NCI-H748 treated with DMSO at 0.1 percent for 48 hours (cell line): ENCODE measurements at regions not wholly inside any gene's neighbourhood (a gene's known extent, or its start where the extent isn't known, plus 50 kb on each side); places are given as distances from the start of the nearest gene placed in this dataset.

Experiments used
- DNase-seq: peaks from one replicate; lab custom pipeline; 2025; lab: John Stamatoyannopoulos, UW

DNA sequence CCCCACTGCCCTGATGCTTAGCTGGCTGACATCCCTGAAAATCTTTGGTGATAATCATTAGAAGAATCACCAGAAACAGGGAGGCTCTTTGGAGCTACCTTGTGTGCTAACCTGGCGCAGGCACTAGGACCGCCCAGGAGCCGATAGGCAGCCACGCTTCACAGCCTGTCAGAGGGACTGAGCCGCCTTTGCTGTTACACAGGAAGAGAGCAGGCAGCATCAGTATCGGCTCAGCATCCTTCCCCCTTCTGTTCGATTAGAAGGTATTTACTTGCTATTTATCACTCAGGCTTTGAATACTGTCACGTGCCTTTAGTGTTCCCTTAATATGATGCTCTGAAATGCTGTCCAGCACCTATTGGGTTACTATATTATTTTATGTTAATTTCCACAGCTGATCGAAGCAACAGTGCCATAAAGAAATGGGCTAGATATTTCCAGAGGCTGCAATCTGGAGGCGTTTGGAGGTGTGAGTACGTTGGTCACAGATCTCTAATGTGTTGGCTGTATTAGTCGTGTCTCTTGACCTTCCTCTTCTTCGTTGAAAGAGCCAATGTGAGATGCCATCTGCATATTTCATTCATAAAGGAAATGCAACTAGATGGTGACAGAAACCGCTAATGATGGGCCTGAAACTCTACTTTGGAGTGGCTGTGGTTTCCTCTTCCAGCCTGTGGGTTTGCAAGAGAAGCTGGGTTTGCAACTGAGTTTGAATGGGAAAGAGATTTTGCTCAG is 110.4 kb upstream of the RAB27B start:
- no peak for DNase-seq

GRCh38 chr18:54718408-54718773 is 109.9 kb upstream of the RAB27B start:
- DNase-seq = no peak

DNA sequence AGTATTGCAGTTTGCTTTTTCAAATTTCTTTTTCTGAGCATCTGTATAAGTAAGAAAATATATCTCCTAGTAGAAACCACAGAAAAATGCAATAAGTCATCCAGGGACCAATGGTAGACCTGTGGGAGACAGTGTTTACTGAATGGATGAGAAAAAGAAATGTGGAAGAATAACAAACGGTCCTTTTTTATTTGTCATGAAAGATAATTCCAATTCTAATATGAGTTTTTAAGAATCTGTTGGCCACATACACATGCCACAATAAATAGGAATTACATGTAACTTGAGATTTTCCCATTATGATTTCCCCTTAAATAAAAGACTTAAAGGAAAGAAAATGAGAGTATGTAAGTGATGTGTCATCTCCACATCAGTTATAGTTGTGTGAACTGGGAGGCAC is 107.7 kb upstream of the RAB27B start:
- no peak for DNase-seq

DNA sequence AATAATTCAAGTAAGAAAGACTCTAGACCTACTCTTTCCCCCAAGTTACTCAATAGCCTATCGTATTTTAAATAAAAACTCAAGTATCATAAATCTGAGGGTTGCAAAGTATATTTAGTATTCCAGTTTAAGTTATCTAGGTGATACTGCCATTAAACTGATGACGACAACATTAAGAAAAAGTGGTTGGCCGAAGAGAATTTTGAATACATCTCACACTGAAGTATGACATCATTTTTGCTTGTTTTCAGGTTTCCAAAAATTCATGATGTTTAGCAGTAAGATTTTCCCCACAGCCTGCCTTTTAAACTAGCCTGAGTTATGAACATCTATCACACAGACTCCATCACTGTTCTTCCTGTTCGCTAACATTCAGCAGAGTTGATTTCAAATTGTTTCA is 102.1 kb upstream of the RAB27B start:
- DNase-seq = no peak

DNA sequence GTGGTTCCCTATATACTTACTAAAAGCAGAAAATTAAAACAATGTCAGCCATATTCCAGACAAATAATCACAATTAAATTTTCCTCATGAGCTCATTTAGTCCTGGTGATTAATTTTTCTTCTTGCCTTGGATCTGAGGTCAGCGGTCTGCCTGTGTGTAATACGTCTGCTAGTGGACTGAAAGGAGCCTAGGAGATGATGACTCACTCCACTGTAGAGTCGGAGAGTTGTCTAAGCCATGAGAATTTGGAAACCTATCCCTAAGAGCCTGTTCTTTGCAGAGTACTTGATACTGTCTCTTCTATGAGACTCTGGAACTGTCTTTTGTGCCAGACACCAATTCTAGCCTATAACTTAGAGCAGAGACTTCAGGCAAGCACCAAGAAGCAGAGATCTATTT is 94.2 kb upstream of the RAB27B start:
- DNase-seq = no peak

GRCh38 chr18:54736981-54737380 is 91.3 kb upstream of the RAB27B start:
- no peak for DNase-seq

DNA sequence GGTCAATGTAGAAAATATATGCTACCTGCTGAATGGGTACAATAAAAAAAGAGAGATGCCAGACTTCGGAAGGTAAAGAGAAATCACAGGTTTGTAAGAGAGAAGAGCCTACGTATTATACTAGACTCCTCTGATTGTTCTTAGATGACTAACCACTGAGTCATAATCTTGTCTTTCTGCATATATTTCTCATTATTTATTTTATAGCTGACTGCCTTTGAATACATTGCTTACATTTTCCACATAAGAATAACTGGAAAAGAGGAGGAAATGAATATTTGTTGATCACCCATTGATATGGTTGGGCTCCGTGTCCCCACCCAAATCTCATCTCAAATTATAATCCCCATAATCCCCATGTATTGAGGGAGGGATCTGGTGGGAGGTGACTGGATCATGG is 90.3 kb upstream of the RAB27B start:
- DNase-seq = no peak

- no peak for DNase-seq
Observed at GRCh38 chr18:54739476-54739875, 88.8 kb upstream of the RAB27B start.

- DNase-seq = no peak
Observed at GRCh38 chr18:54740136-54740846, 88.0 kb upstream of the RAB27B start.

DNA sequence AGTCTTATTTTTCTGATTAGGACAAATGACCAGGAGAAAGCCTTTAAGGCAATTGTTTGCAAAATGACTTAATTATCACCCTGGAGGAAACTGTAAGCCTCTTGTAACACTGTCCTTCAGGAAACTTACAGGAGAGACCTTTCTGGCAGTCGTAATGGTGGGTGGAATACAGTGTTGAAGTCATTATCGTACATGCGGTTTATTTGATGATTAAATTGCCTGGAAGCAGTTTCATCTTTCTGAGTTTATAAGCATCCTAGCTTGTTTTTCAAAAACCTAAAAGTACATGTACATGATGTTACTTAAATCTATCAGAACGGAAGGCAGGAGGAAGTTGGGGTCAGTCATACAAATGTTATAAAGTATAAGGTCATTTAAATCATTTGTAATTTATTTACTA is 86.2 kb upstream of the RAB27B start:
- no peak for DNase-seq

GRCh38 chr18:54742659-54743604 is 85.3 kb upstream of the RAB27B start:
- DNase-seq = no peak

DNA sequence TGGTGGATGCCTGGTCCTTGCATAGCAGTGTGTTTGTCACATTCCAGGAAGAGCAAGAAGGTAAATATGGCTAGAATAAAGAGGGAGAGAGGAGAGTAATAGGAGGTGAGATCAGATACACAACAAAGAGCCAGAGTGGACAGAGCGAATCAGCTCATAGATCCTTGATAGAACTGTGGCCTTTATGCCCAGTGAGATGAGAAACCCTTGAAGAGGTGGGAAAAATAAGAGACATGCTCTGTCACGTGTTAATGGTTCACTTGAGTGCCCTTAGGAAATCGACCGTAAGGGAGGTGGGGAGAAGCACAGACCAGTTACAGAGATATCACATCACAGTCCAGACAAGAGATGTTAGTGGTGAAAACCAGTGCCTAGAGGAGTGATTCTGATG is 84.7 kb upstream of the RAB27B start:
- DNase-seq = no peak

DNA sequence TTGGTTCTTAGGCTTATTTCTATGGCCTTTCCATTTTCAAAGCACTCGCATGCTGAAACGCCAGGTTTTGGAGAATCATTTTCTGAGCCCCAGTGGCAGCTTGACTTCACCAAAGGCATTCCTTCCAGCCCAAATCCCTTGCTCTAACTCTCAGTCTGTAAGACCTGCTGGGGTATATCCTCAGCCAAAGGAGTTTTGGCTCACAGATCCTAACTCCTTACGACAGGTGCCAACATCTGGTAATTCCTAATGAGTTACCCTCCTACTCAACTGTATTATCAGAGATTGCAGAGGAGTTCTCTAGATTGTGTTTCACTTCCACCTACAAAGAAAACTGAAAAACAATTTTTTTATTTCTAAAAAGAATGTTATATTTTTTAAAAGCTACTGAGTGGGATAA is 79.0 kb upstream of the RAB27B start:
- DNase-seq = no peak

DNA sequence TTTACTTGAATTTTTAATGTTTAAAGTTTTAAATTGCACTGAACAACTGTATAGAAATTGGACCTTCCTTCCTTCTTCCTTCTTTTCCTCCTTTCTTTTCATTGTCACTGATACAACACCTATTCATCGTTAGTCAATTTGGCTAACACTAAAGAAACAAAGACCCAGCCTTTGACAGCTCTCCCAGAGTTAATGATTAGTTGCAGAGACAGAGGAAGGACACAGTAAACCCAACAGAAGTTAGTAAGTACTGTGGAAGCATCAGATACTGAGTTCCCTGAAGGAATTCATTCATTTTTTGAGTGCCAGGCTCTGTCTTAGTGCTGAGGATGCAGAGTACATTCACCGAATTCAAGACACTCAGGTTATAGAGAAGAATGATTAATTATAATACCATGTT is 77.9 kb upstream of the RAB27B start:
- DNase-seq = no peak

GRCh38 chr18:54752185-54752584 is 76.1 kb upstream of the RAB27B start:
- DNase-seq = no peak

DNA sequence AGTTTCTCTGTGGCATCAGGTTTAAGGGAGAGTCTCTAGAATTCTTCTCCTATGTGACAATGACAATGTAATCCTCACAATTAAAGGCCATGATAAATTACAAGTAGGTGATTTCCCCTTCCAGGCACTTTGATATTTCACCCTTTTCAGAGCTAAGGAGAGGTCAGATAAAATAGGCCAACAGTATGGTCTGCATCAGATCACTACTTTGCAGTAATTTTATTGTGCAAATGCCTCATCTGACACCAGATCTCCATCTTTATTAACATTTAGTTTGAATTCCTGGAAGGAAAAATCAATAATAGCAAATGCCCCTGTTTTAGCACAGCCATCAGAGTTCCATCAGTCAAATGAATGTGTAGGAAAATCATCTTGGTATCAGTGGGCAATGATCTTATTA is 72.8 kb upstream of the RAB27B start:
- DNase-seq = no peak

GRCh38 chr18:54762386-54762785 is 65.9 kb upstream of the RAB27B start:
- DNase-seq = no peak

- no peak for DNase-seq
Observed at GRCh38 chr18:54764786-54765185, 63.5 kb upstream of the RAB27B start.

DNA sequence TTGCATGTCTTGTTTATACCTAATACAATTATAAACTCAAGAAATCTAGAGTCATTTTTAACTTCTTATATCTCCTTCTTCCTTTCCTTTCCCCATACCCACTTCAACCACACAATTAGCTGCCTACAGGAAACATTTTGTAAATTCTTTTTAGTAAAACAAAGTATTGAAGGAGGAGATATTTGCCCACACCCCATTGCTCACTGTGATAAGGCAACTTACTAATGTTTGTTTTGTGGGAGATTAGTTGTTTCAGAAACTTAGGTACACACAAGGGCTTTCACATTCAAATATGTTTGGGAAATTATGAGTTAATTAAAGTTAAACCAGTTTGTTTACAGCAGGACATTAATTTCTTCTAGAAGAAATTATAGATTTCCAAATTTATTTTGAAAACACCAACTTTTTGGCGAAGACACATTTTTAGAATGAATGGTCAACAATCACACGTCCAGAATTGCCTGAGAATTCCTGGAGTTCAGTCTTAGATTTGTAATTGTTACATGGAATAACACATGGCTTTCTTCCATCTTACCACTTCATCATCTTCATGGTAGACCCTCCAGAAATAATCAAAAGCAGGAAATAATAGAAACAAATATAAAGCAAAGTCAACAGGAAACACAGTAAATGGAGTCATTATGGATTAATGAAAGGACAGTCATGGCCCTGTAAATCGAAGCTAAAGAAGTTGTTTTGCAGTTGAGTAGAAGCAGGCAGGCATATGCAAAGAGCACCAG is 62.5 kb upstream of the RAB27B start:
- no peak for DNase-seq

- no peak for DNase-seq
Observed at GRCh38 chr18:54766634-54767033, 61.6 kb upstream of the RAB27B start.

GRCh38 chr18:54767098-54767497 is 61.2 kb upstream of the RAB27B start:
- no peak for DNase-seq
